SIG-M5 (cell line): ENCODE measurements at regions not wholly inside any gene's neighbourhood (a gene's known extent, or its start where the extent isn't known, plus 50 kb on each side); places are given as distances from the start of the nearest gene placed in this dataset.

Source experiments
- DNase-seq: peaks from one replicate; lab custom pipeline; 2025; lab: John Stamatoyannopoulos, UW

- DNase-seq, result no peak
Observed at GRCh38 chr10:113368666-113369364, 184.0 kb upstream of the HABP2 start.

GRCh38 chr10:113369365-113369694 is 183.5 kb upstream of the HABP2 start:
- DNase-seq, result no peak

GRCh38 chr10:113376428-113376827 is 176.4 kb upstream of the HABP2 start:
- DNase-seq, result no peak

GRCh38 chr10:113379091-113379490 is 173.8 kb upstream of the HABP2 start:
- no peak for DNase-seq

GRCh38 chr10:113381416-113381815 is 171.4 kb upstream of the HABP2 start:
- DNase-seq, result no peak

GRCh38 chr10:113381981-113382509 is 170.8 kb upstream of the HABP2 start:
- no peak for DNase-seq

GRCh38 chr10:113382691-113383090 is 170.2 kb upstream of the HABP2 start:
- DNase-seq, result no peak

GRCh38 chr10:113384181-113384580 is 168.7 kb upstream of the HABP2 start:
- no peak for DNase-seq

- no peak for DNase-seq
Observed at GRCh38 chr10:113385021-113385999, 167.5 kb upstream of the HABP2 start.

GRCh38 chr10:113386005-113386404 is 166.8 kb upstream of the HABP2 start:
- no peak for DNase-seq

- no peak for DNase-seq
Observed at GRCh38 chr10:113389969-113390368, 162.9 kb upstream of the HABP2 start.

- no peak for DNase-seq
Observed at GRCh38 chr10:113390896-113391295, 162.0 kb upstream of the HABP2 start.

GRCh38 chr10:113397047-113397446 is 155.8 kb upstream of the HABP2 start:
- no peak for DNase-seq

- no peak for DNase-seq
Observed at GRCh38 chr10:113399065-113399464, 153.8 kb upstream of the HABP2 start.

GRCh38 chr10:113402602-113403001 is 150.3 kb upstream of the HABP2 start:
- no peak for DNase-seq

GRCh38 chr10:113407218-113407617 is 145.6 kb upstream of the HABP2 start:
- DNase-seq, result no peak

GRCh38 chr10:113409175-113409574 is 143.7 kb upstream of the HABP2 start:
- no peak for DNase-seq

GRCh38 chr10:113410618-113411017 is 142.2 kb upstream of the HABP2 start:
- no peak for DNase-seq

GRCh38 chr10:113411456-113411855 is 141.4 kb upstream of the HABP2 start:
- no peak for DNase-seq

- no peak for DNase-seq
Observed at GRCh38 chr10:113412161-113412560, 140.7 kb upstream of the HABP2 start.

- DNase-seq, result no peak
Observed at GRCh38 chr10:113414543-113414942, 138.3 kb upstream of the HABP2 start.

- no peak for DNase-seq
Observed at GRCh38 chr10:113415246-113415645, 137.6 kb upstream of the HABP2 start.
